GM12874 (cell line): ENCODE measurements at regions not wholly inside any gene's neighbourhood (a gene's known extent, or its start where the extent isn't known, plus 50 kb on each side); places are given as distances from the start of the nearest gene placed in this dataset.

ENCODE experiments used
- CTCF ChIP-seq: IDR thresholded peaks from 2 replicates; pipeline ENCODE4 v1.5.1; 2011; ENCODE audit warnings: low read depth, mild to moderate bottlenecking, control low read depth, low read length, moderate library complexity; ENCODE audit not compliant: insufficient read depth

- no peak for TF ChIP-seq CTCF
Measured at GRCh38 chr4:104940927-104941326, 205.7 kb upstream of the TET2 start.

- no peak for TF ChIP-seq CTCF
Measured at GRCh38 chr4:104941661-104942062, 205.0 kb upstream of the TET2 start.

- no peak for TF ChIP-seq CTCF
Measured at GRCh38 chr4:104942990-104943743, 203.5 kb upstream of the TET2 start.

- no peak for TF ChIP-seq CTCF
Measured at GRCh38 chr4:104944596-104944995, 202.1 kb upstream of the TET2 start.

GRCh38 chr4:104964410-104965175 lies 182.1 kb upstream of the TET2 start:
- TF ChIP-seq CTCF = no peak

GRCh38 chr4:104966349-104967033 lies 180.2 kb upstream of the TET2 start:
- TF ChIP-seq CTCF = no peak

GRCh38 chr4:104967034-104967401 lies 179.7 kb upstream of the TET2 start:
- no peak for TF ChIP-seq CTCF
